Endodermal cell (in vitro differentiated cells): ENCODE measurements at regions not wholly inside any gene's neighbourhood (a gene's known extent, or its start where the extent isn't known, plus 50 kb on each side); places are given as distances from the start of the nearest gene placed in this dataset.

Experiments used
- DNase-seq: peaks from one replicate; pipeline ENCODE4 v3.0.0-alpha.2; 2017
- H3K27ac ChIP-seq: 2 replicates; pipeline ENCODE4 v1.5.1; 2013; ENCODE audit warnings: mild to moderate bottlenecking, low read depth, low read length, moderate library complexity
- H3K27me3 ChIP-seq: 2 replicates; pipeline ENCODE4 v1.6.1; 2013; ENCODE audit warnings: mild to moderate bottlenecking, low read length, moderate library complexity; ENCODE audit not compliant: insufficient read depth, control insufficient read depth, poor library complexity, severe bottlenecking
- H3K36me3 ChIP-seq: 2 replicates; pipeline ENCODE4 v1.7.0; 2013; ENCODE audit warnings: mild to moderate bottlenecking, low read length, moderate library complexity; ENCODE audit not compliant: control insufficient read depth, insufficient read depth
- H3K4me1 ChIP-seq: one replicate; pipeline ENCODE4 v1.7.0; 2013; ENCODE audit warnings: low read length; ENCODE audit not compliant: control insufficient read depth, insufficient read depth
- H3K4me3 ChIP-seq: 2 replicates; pipeline ENCODE4 v1.5.1; 2013; ENCODE audit warnings: mild to moderate bottlenecking, low read length, moderate library complexity
- H3K9ac ChIP-seq: 2 replicates; pipeline ENCODE4 v1.6.1; 2013; ENCODE audit warnings: mild to moderate bottlenecking, low read length, moderate library complexity; ENCODE audit not compliant: poor library complexity, severe bottlenecking; ENCODE audit errors: extremely low read depth
- H3K9me3 ChIP-seq: 2 replicates; pipeline ENCODE4 v1.6.1; 2013; ENCODE audit warnings: mild to moderate bottlenecking, low read length, moderate library complexity; ENCODE audit not compliant: control insufficient read depth
- H3K27ac Mint-ChIP-seq: 2 replicates; pipeline ENCODE4 v1.8.0; 2020; ENCODE audit warnings: mixed read lengths
- H3K27me3 Mint-ChIP-seq: 2 replicates; pipeline ENCODE4 v1.8.0; 2021; ENCODE audit warnings: mild to moderate bottlenecking, mixed read lengths; ENCODE audit not compliant: insufficient read depth
- H3K36me3 Mint-ChIP-seq: 2 replicates; pipeline ENCODE4 v1.8.0; 2020; ENCODE audit warnings: low read depth, mixed read lengths
- H3K4me1 Mint-ChIP-seq: 2 replicates; pipeline ENCODE4 v1.8.0; 2020; ENCODE audit warnings: mixed read lengths
- H3K4me3 Mint-ChIP-seq: 2 replicates; pipeline ENCODE4 v1.8.0; 2020; ENCODE audit warnings: mild to moderate bottlenecking, moderate library complexity, mixed read lengths
- H3K9me3 Mint-ChIP-seq: 2 replicates; pipeline ENCODE4 v1.8.0; 2020; ENCODE audit warnings: mild to moderate bottlenecking, mixed read lengths
- CTCF ChIP-seq: fragments of 200-600 bp; sonication (generic); conservative IDR thresholded peaks from 2 replicates; pipeline ENCODE4 v1.5.0; 2021; ENCODE audit warnings: antibody characterized with exemption, mild to moderate bottlenecking
- WGBS, 2 experiments: methylation state at CpG; one replicate each; pipeline versions ENCODE4 v1.1.5 to v1.1.7; 2013; ENCODE audit warnings: missing lambda C conversion rate in 2 of 2, mixed read lengths in 1 of 2; ENCODE audit not compliant: insufficient coverage in 1 of 2, insufficient read length in 1 of 2; 5-methylcytosine and 5-hydroxymethylcytosine counted together

GRCh38 chr10:77732213-77733003, 94.8 kb upstream of the KCNMA1 start:
- Histone ChIP-seq H3K4me1 (no peaks in the 10 kb centered on the region), H3K36me3 (no peaks in the 10 kb centered on the region), H3K9ac (no peak overlapping the region), H3K27me3 (no peaks in the 10 kb centered on the region), H3K9me3 (peaks cover 2% of the 10 kb centered on the region), H3K4me3 (no peak overlapping the region), H3K27ac (no peak overlapping the region)
- Mint-ChIP-seq H3K27ac (no peak overlapping the region), H3K36me3 (peaks cover 6% of the 10 kb centered on the region), H3K4me3 (no peak overlapping the region), H3K27me3 (peaks cover 7% of the 10 kb centered on the region), H3K4me1 (no peaks in the 10 kb centered on the region), H3K9me3 (peaks cover 16% of the 10 kb centered on the region)
- DNase-seq, result no peak
- 88 to 99% methylated on average over 13 to 22 of the region's 23 CpGs for WGBS, 2 experiments
- TF ChIP-seq CTCF, result no peak

- H3K9me3 ChIP-seq, result no peaks in the 10 kb centered on the region
- H3K4me1 Mint-ChIP-seq, result peaks cover 8% of the 10 kb centered on the region
- DNase-seq, result no peak
- H3K9me3 Mint-ChIP-seq, result no peaks in the 10 kb centered on the region
- 97 to 100% methylated on average over 1 to 3 of the region's 3 CpGs for WGBS, 2 experiments
- H3K9ac ChIP-seq, result no peak overlapping the region
- H3K27ac Mint-ChIP-seq, result no peak overlapping the region
- no peaks in the 10 kb centered on the region for H3K36me3 Mint-ChIP-seq
- H3K36me3 ChIP-seq, result no peaks in the 10 kb centered on the region
- no peak for TF ChIP-seq CTCF
- H3K4me3 ChIP-seq, result no peak overlapping the region
- H3K4me3 Mint-ChIP-seq, result no peak overlapping the region
- H3K27me3 Mint-ChIP-seq, result peaks cover 4% of the 10 kb centered on the region
- H3K4me1 ChIP-seq, result peaks cover 2% of the 10 kb centered on the region
- no peaks in the 10 kb centered on the region for H3K27me3 ChIP-seq
- H3K27ac ChIP-seq, result no peak overlapping the region
Observed at GRCh38 chr10:77727481-77727880, 89.9 kb upstream of the KCNMA1 start.

- peaks cover 9% of the 10 kb centered on the region for H3K4me1 Mint-ChIP-seq
Observed at GRCh38 chr10:77726732-77727131, 89.1 kb upstream of the KCNMA1 start.

More at GRCh38 chr10:77726732-77727131, 89.1 kb upstream of the KCNMA1 start:
- H3K27ac Mint-ChIP-seq, result no peak overlapping the region
- no peak for TF ChIP-seq CTCF
- peaks cover 4% of the 10 kb centered on the region for H3K27me3 Mint-ChIP-seq
- H3K9me3 Mint-ChIP-seq, result no peaks in the 10 kb centered on the region
- Histone ChIP-seq H3K27ac (no peak overlapping the region), H3K9me3 (no peaks in the 10 kb centered on the region), H3K27me3 (no peaks in the 10 kb centered on the region), H3K4me1 (peaks cover 2% of the 10 kb centered on the region), H3K36me3 (no peaks in the 10 kb centered on the region), H3K9ac (no peak overlapping the region), H3K4me3 (no peak overlapping the region)
- H3K36me3 Mint-ChIP-seq, result no peaks in the 10 kb centered on the region
- no peak overlapping the region for H3K4me3 Mint-ChIP-seq
- 83 to 96% methylated on average over 1 to 3 of the region's 3 CpGs for WGBS, 2 experiments
- DNase-seq, result no peak
